ENCODE measurements at regions not wholly inside any gene's neighbourhood (a gene's known extent, or its start where the extent isn't known, plus 50 kb on each side); places are given as distances from the start of the nearest gene placed in this dataset.

- Histone ChIP-seq H3K27me3 (ENCODE audit: control insufficient read depth in 2 of 2, insufficient read depth in 2 of 2, low read length in 2 of 2) (no peaks in the 10 kb centered on the region), H3K9me3 (replicated peaks; ENCODE audit: control insufficient read depth, insufficient read depth, low read length) (no peaks in the 10 kb centered on the region), H3K9me1 (replicated peaks; ENCODE audit: control insufficient read depth, extremely low read depth, insufficient read depth, low read length) (no peaks in the 10 kb centered on the region), H3K79me2 (ENCODE audit: control insufficient read depth, insufficient read depth, low read length) (no peaks in the 10 kb centered on the region), H3K4me1 (ENCODE audit: control insufficient read depth, extremely low read depth, insufficient read depth, low read length) (peaks cover 5% of the 10 kb centered on the region), H3K4me2 (ENCODE audit: insufficient read depth, low read length) (no peak overlapping the region), H3K27ac (ENCODE audit: insufficient read depth, low read depth, low read length) (no peak overlapping the region), H4K20me1 (replicated peaks; ENCODE audit: control insufficient read depth, extremely low read depth, insufficient read depth, low read length) (no peaks in the 10 kb centered on the region), H3K36me3 (ENCODE audit: control insufficient read depth in 2 of 2, extremely low read depth in 1 of 2, insufficient read depth in 2 of 2, low read length in 2 of 2) (no peaks in the 10 kb centered on the region), H2AFZ (ENCODE audit: low read depth, low read length) (no peak overlapping the region), H3K4me3 (replicated peaks in 1 of 3; ENCODE audit: insufficient read depth in 1 of 3, low read depth in 1 of 3, low read length in 3 of 3) (no peak overlapping the region), H3K9ac (replicated peaks; ENCODE audit: extremely low read depth, insufficient read depth, low read length) (no peak overlapping the region)
- intact Hi-C loops (cut with micrococcal nuclease), result no loop called here
- no TSS peak for BruUV-seq (replicated peaks)
- DNase-seq (ENCODE audit: low read depth, low spot score) (no peak), FAIRE-seq (no peak)
- no peak for TF ChIP-seq JUN (IDR thresholded peaks at IDR 0.05; ENCODE audit: borderline replicate concordance, insufficient read depth, insufficient read length, low read depth)
- CTCF ChIA-PET, result interaction anchor here (0.6 to 2.5 kb wide), 4 partner anchors 9 to 490 kb away, joined by 3 to 8 read pairs (median 4); no protein-coding TSS in a partner anchor
- POLR2A ChIA-PET, result no interaction called here
- dilution Hi-C loops (cut with MboI; ENCODE audit: extremely low pct_ligation_motif_present, low sequenced_read_pairs), result no loop called here
These were observed 353.3 kb upstream of the CD180 start for GRCh38 chr5:67549947-67550346.

- Histone ChIP-seq H3K27me3 (ENCODE audit: control insufficient read depth in 2 of 2, insufficient read depth in 2 of 2, low read length in 2 of 2) (no peaks in the 10 kb centered on the region), H3K9me3 (replicated peaks; ENCODE audit: control insufficient read depth, insufficient read depth, low read length) (no peaks in the 10 kb centered on the region), H3K36me3 (ENCODE audit: control insufficient read depth in 2 of 2, extremely low read depth in 1 of 2, insufficient read depth in 2 of 2, low read length in 2 of 2) (no peaks in the 10 kb centered on the region), H3K79me2 (ENCODE audit: control insufficient read depth, insufficient read depth, low read length) (no peaks in the 10 kb centered on the region), H3K4me2 (ENCODE audit: insufficient read depth, low read length) (no peak overlapping the region), H4K20me1 (replicated peaks; ENCODE audit: control insufficient read depth, extremely low read depth, insufficient read depth, low read length) (no peaks in the 10 kb centered on the region), H3K4me1 (ENCODE audit: control insufficient read depth, extremely low read depth, insufficient read depth, low read length) (peaks cover 5% of the 10 kb centered on the region), H3K9me1 (replicated peaks; ENCODE audit: control insufficient read depth, extremely low read depth, insufficient read depth, low read length) (no peaks in the 10 kb centered on the region), H2AFZ (ENCODE audit: low read depth, low read length) (no peak overlapping the region), H3K9ac (replicated peaks; ENCODE audit: extremely low read depth, insufficient read depth, low read length) (no peak overlapping the region), H3K27ac (ENCODE audit: insufficient read depth, low read depth, low read length) (no peak overlapping the region), H3K4me3 (replicated peaks in 1 of 3; ENCODE audit: insufficient read depth in 1 of 3, low read depth in 1 of 3, low read length in 3 of 3) (no peak overlapping the region)
- no peak for DNase-seq (ENCODE audit: low read depth, low spot score)
- ChIA-PET POLR2A (no interaction called here), CTCF (no interaction called here)
- TF ChIP-seq EZH2 (IDR thresholded peaks at IDR 0.05; ENCODE audit: borderline replicate concordance, low read depth, low read length, severe bottlenecking), result no peak
- TF ChIP-seq MYC (IDR thresholded peaks at IDR 0.05; ENCODE audit: low read depth, low read length), result no peak
- no peak for TF ChIP-seq POLR2A (IDR thresholded peaks at IDR 0.05; ENCODE audit: low read depth, low read length)
- TF ChIP-seq MAX (IDR thresholded peaks at IDR 0.05; ENCODE audit: insufficient read depth, insufficient read length), result no peak
- TF ChIP-seq, protein P1, sequence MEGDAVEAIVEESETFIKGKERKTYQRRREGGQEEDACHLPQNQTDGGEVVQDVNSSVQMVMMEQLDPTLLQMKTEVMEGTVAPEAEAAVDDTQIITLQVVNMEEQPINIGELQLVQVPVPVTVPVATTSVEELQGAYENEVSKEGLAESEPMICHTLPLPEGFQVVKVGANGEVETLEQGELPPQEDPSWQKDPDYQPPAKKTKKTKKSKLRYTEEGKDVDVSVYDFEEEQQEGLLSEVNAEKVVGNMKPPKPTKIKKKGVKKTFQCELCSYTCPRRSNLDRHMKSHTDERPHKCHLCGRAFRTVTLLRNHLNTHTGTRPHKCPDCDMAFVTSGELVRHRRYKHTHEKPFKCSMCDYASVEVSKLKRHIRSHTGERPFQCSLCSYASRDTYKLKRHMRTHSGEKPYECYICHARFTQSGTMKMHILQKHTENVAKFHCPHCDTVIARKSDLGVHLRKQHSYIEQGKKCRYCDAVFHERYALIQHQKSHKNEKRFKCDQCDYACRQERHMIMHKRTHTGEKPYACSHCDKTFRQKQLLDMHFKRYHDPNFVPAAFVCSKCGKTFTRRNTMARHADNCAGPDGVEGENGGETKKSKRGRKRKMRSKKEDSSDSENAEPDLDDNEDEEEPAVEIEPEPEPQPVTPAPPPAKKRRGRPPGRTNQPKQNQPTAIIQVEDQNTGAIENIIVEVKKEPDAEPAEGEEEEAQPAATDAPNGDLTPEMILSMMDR (IDR thresholded peaks at IDR 0.05; ENCODE audit: extremely low read depth in 1 of 2, insufficient read depth in 1 of 2, low read depth in 1 of 2, low read length in 2 of 2), result no peak
- no peak for TF ChIP-seq FOS (IDR thresholded peaks at IDR 0.05; ENCODE audit: borderline replicate concordance, insufficient read depth, low read length)
- TF ChIP-seq GATA2 (IDR thresholded peaks at IDR 0.05; ENCODE audit: insufficient read depth, insufficient read length, low read depth, low read length), result no peak
- no peak for TF ChIP-seq JUN (IDR thresholded peaks at IDR 0.05; ENCODE audit: borderline replicate concordance, insufficient read depth, insufficient read length, low read depth)
- no peak for TF ChIP-seq POLR2AphosphoS5 (IDR thresholded peaks at IDR 0.05; ENCODE audit: insufficient read depth, low read depth, low read length)
- dilution Hi-C loops (cut with MboI; ENCODE audit: extremely low pct_ligation_motif_present, low sequenced_read_pairs) (no loop called here), intact Hi-C loops (cut with micrococcal nuclease) (no loop called here)
- no TSS peak for BruUV-seq (replicated peaks)
- FAIRE-seq, result no peak
These were observed 352.7 kb upstream of the CD180 start for GRCh38 chr5:67549296-67549618.

Measured in endothelial cell of umbilical vein (primary cell).